ENCODE measurements at regions not wholly inside any gene's neighbourhood (a gene's known extent, or its start where the extent isn't known, plus 50 kb on each side); places are given as distances from the start of the nearest gene placed in this dataset.
"Not testable (repeated sequence)": the region's sequence is repeated elsewhere in the genome, so short reads cannot be mapped to it uniquely, and the experiment has no call there.

- DNase-seq (ENCODE audit: low spot score in 2 of 2), result no peak
- intact Hi-C loops (cut with DNase I; ENCODE audit: low total_unique reads), result no loop called here
- Histone ChIP-seq H3K27ac (no peak overlapping the region), H3K36me3 (no peaks in the 10 kb centered on the region), H3K4me1 (no peaks in the 10 kb centered on the region), H3K9me3 (no peaks in the 10 kb centered on the region), H3K4me3 (no peak overlapping the region), H3K27me3 (no peaks in the 10 kb centered on the region)
- no peak for TF ChIP-seq POLR2A (IDR thresholded peaks at IDR 0.05)
These were observed 73.3 kb upstream of the FHIP2A start for GRCh38 chr10:114748241-114748640.

GRCh38 chr10:114749014-114749413, 72.6 kb upstream of the FHIP2A start:
- no peak for TF ChIP-seq CTCF (IDR thresholded peaks at IDR 0.05)
- no peak for DNase-seq (ENCODE audit: low spot score in 2 of 2)
- Histone ChIP-seq H3K36me3 (no peaks in the 10 kb centered on the region), H3K4me1 (no peaks in the 10 kb centered on the region), H3K9me3 (no peaks in the 10 kb centered on the region), H3K27me3 (no peaks in the 10 kb centered on the region), H3K27ac (peak overlapping the region; percentile 33 to 41), H3K4me3 (no peak overlapping the region)
- intact Hi-C loops (cut with DNase I; ENCODE audit: low total_unique reads), result no loop called here

- intact Hi-C loops (cut with DNase I; ENCODE audit: low total_unique reads), result no loop called here
- Histone ChIP-seq H3K27ac (peak overlapping the region in 1 of 2 donors; percentile 33), H3K4me1 (no peaks in the 10 kb centered on the region), H3K9me3 (no peaks in the 10 kb centered on the region), H3K4me3 (no peak overlapping the region), H3K36me3 (no peaks in the 10 kb centered on the region), H3K27me3 (no peaks in the 10 kb centered on the region)
- TF ChIP-seq CTCF (IDR thresholded peaks at IDR 0.05) (no peak), POLR2AphosphoS5 (IDR thresholded peaks at IDR 0.05) (no peak), POLR2A (IDR thresholded peaks at IDR 0.05) (no peak)
- no peak for DNase-seq (ENCODE audit: low spot score in 2 of 2)
These were observed 72.1 kb upstream of the FHIP2A start for GRCh38 chr10:114749510-114749909.

- intact Hi-C loops (cut with DNase I; ENCODE audit: low total_unique reads), result no loop called here
These were observed 69.7 kb upstream of the FHIP2A start for GRCh38 chr10:114751856-114752255.

GRCh38 chr10:114752570-114752969, 69.0 kb upstream of the FHIP2A start:
- H3K27me3 ChIP-seq; H3K36me3 ChIP-seq; H3K27ac ChIP-seq; DNase-seq (ENCODE audit: low spot score in 2 of 2); H3K4me3 ChIP-seq; intact Hi-C loops (cut with DNase I; ENCODE audit: low total_unique reads); H3K4me1 ChIP-seq; H3K9me3 ChIP-seq: not testable (repeated sequence)

More at GRCh38 chr10:114751856-114752255, 69.7 kb upstream of the FHIP2A start:
- H3K4me3 ChIP-seq, result no peak overlapping the region
- TF ChIP-seq POLR2AphosphoS5 (IDR thresholded peaks at IDR 0.05), result no peak
- TF ChIP-seq POLR2A (IDR thresholded peaks at IDR 0.05), result no peak
- TF ChIP-seq CTCF (IDR thresholded peaks at IDR 0.05), result no peak
- H3K27ac ChIP-seq, result no peak overlapping the region
- H3K27me3 ChIP-seq, result no peaks in the 10 kb centered on the region
- DNase-seq (ENCODE audit: low spot score in 2 of 2), result no peak
- no peaks in the 10 kb centered on the region for H3K9me3 ChIP-seq
- no peaks in the 10 kb centered on the region for H3K36me3 ChIP-seq
- no peaks in the 10 kb centered on the region for H3K4me1 ChIP-seq

- Histone ChIP-seq H3K36me3 (no peaks in the 10 kb centered on the region), H3K4me1 (no peaks in the 10 kb centered on the region), H3K27me3 (no peaks in the 10 kb centered on the region), H3K4me3 (no peak overlapping the region), H3K27ac (no peak overlapping the region), H3K9me3 (no peaks in the 10 kb centered on the region)
- no peak for DNase-seq (ENCODE audit: low spot score in 2 of 2)
- intact Hi-C loops (cut with DNase I; ENCODE audit: low total_unique reads), result no loop called here
- TF ChIP-seq POLR2AphosphoS5 (IDR thresholded peaks at IDR 0.05), result no peak
- no peak for TF ChIP-seq POLR2A (IDR thresholded peaks at IDR 0.05)
- no peak for TF ChIP-seq CTCF (IDR thresholded peaks at IDR 0.05)
These were observed 68.5 kb upstream of the FHIP2A start for GRCh38 chr10:114753126-114753525.

Data from breast epithelium (tissue), 4 donors.